Mucosa of stomach (tissue), 1 donor: ENCODE measurements at regions not wholly inside any gene's neighbourhood (a gene's known extent, or its start where the extent isn't known, plus 50 kb on each side); places are given as distances from the start of the nearest gene placed in this dataset.

Experiments
- H3K27me3 ChIP-seq: one replicate; pipeline ENCODE4 v1.7.0; 2013; ENCODE audit warnings: mild to moderate bottlenecking, low read length; ENCODE audit not compliant: control insufficient read depth, insufficient read depth
- H3K36me3 ChIP-seq: one replicate; pipeline ENCODE4 v1.7.0; 2013; ENCODE audit warnings: low read length; ENCODE audit not compliant: control insufficient read depth, insufficient read depth
- H3K4me1 ChIP-seq: one replicate; pipeline ENCODE4 v1.7.0; 2013; ENCODE audit warnings: mild to moderate bottlenecking, low read length; ENCODE audit not compliant: control insufficient read depth, insufficient read depth
- H3K4me3 ChIP-seq: one replicate; pipeline ENCODE4 v1.7.0; 2013; ENCODE audit warnings: low read length
- H3K9ac ChIP-seq: one replicate; pipeline ENCODE4 v1.7.0; 2013; ENCODE audit warnings: mild to moderate bottlenecking, low read length, moderate library complexity
- H3K9me3 ChIP-seq: one replicate; pipeline ENCODE4 v1.7.0; 2013; ENCODE audit warnings: mild to moderate bottlenecking, low read length, moderate library complexity; ENCODE audit not compliant: control insufficient read depth
- donor health status: Pancreatic carcinoma.

DNA sequence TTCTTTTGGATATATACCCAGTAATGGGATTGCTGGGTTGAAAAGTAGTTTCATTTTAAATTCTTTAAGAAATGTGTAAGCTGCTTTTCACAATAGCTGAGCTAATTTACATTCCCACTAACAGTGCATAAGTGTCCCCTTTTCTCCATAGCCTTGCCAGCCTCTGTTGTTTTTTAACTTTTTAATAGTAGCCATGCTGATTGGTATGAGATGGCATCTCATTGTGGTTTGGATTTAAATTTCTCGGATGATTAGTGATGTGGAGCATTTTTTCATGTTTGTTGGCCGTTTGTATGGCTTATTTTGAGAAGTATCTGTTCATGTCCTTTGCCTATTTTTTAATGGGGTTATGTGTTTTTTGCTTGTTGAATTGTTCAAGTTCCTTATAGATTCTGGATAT, 444.3 kb upstream of the ATP11B start:
- Histone ChIP-seq H3K4me3 (no peak overlapping the region), H3K36me3 (no peaks in the 10 kb centered on the region), H3K9ac (no peak overlapping the region), H3K27me3 (no peaks in the 10 kb centered on the region), H3K4me1 (no peaks in the 10 kb centered on the region), H3K9me3 (no peaks in the 10 kb centered on the region)

DNA sequence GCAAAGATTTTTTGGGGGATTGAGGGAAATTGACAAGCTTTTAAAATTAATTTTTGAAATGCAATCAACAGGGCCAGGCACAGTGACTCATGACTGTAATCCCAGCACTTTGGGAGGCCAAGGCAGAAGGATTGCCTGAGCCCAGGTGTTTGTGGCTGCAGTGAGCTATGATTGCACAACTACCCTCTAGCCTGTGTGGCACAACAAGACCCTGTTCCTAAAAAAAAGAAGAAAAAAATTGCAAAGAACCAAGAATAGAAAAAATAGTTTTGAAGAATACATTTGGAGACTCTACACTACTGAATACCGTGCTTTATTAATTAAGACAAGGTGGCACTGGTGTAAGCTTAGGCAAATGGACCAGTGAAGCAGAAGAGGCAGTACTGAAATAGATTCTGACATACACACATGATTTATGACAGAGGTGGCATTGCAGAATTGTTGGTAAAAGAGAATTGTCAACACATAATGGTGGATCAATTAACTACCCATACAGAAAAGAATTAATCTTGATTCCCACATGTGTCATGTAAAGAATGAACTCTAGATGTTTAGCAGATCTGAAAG, 443.3 kb upstream of the ATP11B start:
- Histone ChIP-seq H3K9ac (no peak overlapping the region), H3K27me3 (no peaks in the 10 kb centered on the region), H3K4me1 (no peaks in the 10 kb centered on the region), H3K9me3 (no peaks in the 10 kb centered on the region), H3K36me3 (no peaks in the 10 kb centered on the region), H3K4me3 (no peak overlapping the region)

- Histone ChIP-seq H3K4me1 (no peaks in the 10 kb centered on the region), H3K4me3 (no peak overlapping the region), H3K27me3 (no peaks in the 10 kb centered on the region), H3K36me3 (no peaks in the 10 kb centered on the region), H3K9me3 (no peaks in the 10 kb centered on the region), H3K9ac (no peak overlapping the region)
Observed at GRCh38 chr3:182357928-182358327, 435.4 kb upstream of the ATP11B start.

DNA sequence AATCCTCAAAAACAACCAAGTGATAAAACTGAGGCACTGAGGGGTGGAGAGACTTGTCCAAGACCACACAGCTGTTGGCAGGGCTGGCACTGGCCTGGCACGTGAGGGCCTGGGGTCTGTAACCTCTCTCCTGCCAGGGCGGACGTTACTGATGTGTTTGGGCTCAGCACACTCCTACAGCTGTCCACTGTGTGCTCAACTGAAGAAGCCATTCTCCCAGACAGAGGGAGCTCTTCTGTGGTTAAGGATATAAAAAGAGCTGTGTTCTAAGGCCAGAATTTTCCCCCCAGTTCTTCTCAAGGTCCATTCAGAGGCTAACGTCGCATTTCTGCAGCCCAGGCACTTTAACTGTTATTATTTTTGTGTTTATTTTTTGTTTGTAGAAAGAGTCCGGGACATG, 429.0 kb upstream of the ATP11B start:
- H3K27me3 ChIP-seq = no peaks in the 10 kb centered on the region
- H3K9me3 ChIP-seq = no peaks in the 10 kb centered on the region
- H3K9ac ChIP-seq = no peak overlapping the region
- no peak overlapping the region for H3K4me3 ChIP-seq
- no peaks in the 10 kb centered on the region for H3K36me3 ChIP-seq
- H3K4me1 ChIP-seq = no peaks in the 10 kb centered on the region

- H3K4me1 ChIP-seq = no peaks in the 10 kb centered on the region
- H3K9ac ChIP-seq = no peak overlapping the region
- H3K27me3 ChIP-seq = no peaks in the 10 kb centered on the region
- no peaks in the 10 kb centered on the region for H3K9me3 ChIP-seq
- H3K4me3 ChIP-seq = peak overlapping the region; percentile 12
- no peaks in the 10 kb centered on the region for H3K36me3 ChIP-seq
Observed at GRCh38 chr3:182364723-182365650, 428.3 kb upstream of the ATP11B start.

- Histone ChIP-seq H3K9ac (no peak overlapping the region), H3K4me3 (no peak overlapping the region), H3K4me1 (no peaks in the 10 kb centered on the region), H3K9me3 (no peaks in the 10 kb centered on the region), H3K36me3 (no peaks in the 10 kb centered on the region), H3K27me3 (no peaks in the 10 kb centered on the region)
Observed at GRCh38 chr3:182366746-182367145, 426.6 kb upstream of the ATP11B start.

DNA sequence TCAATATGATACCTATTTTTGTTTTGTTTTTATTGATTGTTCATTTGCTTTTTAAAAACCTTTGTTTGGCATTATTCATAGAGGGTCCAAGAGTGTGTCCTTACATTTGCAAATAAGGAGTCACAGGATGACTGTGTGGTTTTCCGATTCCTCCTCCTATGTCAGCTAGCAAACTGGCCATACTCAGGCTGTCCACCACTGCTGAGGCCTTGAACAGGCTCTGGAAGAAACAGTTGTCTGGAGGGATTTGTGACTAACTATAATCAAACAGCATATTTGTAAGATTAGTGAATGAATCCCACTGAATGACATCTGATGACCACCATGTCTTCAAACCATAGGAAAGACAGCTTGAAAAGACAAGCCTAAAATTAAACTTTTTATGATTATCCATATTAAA, 423.4 kb upstream of the ATP11B start:
- H3K36me3 ChIP-seq = no peaks in the 10 kb centered on the region
- H3K9me3 ChIP-seq = no peaks in the 10 kb centered on the region
- H3K4me3 ChIP-seq = no peak overlapping the region
- no peaks in the 10 kb centered on the region for H3K4me1 ChIP-seq
- H3K27me3 ChIP-seq = no peaks in the 10 kb centered on the region
- no peak overlapping the region for H3K9ac ChIP-seq

- Histone ChIP-seq H3K4me1 (no peaks in the 10 kb centered on the region), H3K9ac (no peak overlapping the region), H3K27me3 (no peaks in the 10 kb centered on the region), H3K4me3 (no peak overlapping the region), H3K36me3 (no peaks in the 10 kb centered on the region), H3K9me3 (no peaks in the 10 kb centered on the region)
Observed at GRCh38 chr3:182370949-182371348, 422.4 kb upstream of the ATP11B start.

DNA sequence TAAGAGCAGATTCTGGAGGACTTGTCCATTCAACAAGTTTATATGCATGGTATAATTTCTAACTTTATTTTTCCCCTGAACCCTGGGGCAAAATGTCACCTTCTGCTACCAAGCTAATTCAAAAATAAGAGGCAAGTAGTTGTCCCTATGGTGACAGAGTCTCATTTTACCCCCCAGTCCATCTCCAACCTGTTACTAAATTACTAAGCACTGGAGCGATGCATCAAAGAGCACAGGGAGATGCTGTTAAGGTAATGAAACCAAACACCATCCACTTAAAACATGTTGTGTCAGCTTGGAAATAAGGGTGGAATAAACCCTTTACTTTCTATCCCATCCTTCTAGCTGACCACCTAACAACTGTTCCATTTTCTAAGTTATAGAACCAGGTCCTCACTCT, 417.4 kb upstream of the ATP11B start:
- Histone ChIP-seq H3K9ac (no peak overlapping the region), H3K4me1 (no peaks in the 10 kb centered on the region), H3K27me3 (no peaks in the 10 kb centered on the region), H3K9me3 (no peaks in the 10 kb centered on the region), H3K36me3 (no peaks in the 10 kb centered on the region), H3K4me3 (no peak overlapping the region)

DNA sequence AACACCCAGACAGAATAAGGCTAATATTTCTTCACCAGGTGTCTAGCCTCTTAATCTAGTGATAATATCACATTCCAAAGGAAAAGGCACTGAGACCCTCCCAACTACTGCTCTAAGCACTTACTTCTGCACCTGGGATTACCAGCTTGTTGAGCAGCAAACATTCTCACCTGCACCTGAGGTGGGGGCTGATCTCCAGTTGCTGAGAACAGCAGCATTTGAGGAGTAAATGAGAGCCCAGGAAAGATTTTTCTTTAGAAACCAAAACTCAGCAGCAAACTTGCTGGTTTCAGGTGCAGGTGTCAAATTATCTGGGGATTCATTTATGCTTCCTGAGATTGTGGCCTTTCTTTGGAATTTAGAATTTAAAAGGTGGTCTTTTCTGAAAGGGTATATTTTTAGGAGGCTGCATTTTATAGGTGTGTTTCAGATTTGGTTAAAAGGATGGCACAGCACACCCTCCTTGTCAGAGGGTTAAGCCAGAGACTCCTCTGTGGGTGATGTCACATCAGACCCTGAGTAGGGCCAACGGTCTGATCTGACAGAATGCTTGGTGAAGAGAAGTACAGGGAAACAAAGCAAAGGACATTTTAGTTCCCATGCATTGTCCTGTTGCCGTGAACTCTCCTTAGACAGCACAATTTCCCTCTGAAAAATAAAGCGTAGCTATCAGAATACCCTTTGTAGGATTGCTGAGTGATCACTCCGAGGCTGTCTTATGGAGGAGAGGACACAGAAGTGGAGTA, 411.0 kb upstream of the ATP11B start:
- no peaks in the 10 kb centered on the region for H3K9me3 ChIP-seq
- no peaks in the 10 kb centered on the region for H3K36me3 ChIP-seq
- H3K27me3 ChIP-seq = no peaks in the 10 kb centered on the region
- no peak overlapping the region for H3K4me3 ChIP-seq
- H3K9ac ChIP-seq = no peak overlapping the region
- H3K4me1 ChIP-seq = no peaks in the 10 kb centered on the region

DNA sequence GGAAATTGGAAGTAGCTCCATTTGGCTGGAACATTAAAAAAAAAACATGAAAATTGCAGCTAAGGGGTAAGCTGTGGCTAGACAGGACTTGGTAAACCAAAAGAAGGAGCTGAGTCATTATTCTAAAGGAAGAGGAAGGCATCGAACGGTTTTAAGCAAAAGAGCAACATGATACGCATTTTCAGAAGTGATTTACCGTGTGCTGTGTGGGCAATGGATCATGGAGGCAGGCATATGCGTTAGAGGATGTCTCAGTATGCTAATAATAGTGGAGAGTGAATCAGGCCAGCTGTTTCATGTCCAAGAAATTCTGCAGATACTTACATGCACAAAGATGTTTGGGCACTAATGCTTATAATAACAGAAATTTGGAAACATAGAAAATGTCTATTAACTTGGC, 409.1 kb upstream of the ATP11B start:
- H3K9me3 ChIP-seq = no peaks in the 10 kb centered on the region
- H3K4me3 ChIP-seq = no peak overlapping the region
- H3K36me3 ChIP-seq = no peaks in the 10 kb centered on the region
- H3K27me3 ChIP-seq = no peaks in the 10 kb centered on the region
- H3K4me1 ChIP-seq = peaks cover 6% of the 10 kb centered on the region
- no peak overlapping the region for H3K9ac ChIP-seq

GRCh38 chr3:182385356-182385755, 407.9 kb upstream of the ATP11B start:
- Histone ChIP-seq H3K36me3 (no peaks in the 10 kb centered on the region), H3K9me3 (no peaks in the 10 kb centered on the region), H3K4me3 (no peak overlapping the region), H3K27me3 (no peaks in the 10 kb centered on the region), H3K9ac (no peak overlapping the region), H3K4me1 (peaks cover 7% of the 10 kb centered on the region)
